ENCODE measurements at regions not wholly inside any gene's neighbourhood (a gene's known extent, or its start where the extent isn't known, plus 50 kb on each side); places are given as distances from the start of the nearest gene placed in this dataset.

GRCh38 chr6:14897831-14898230 lies 348.0 kb upstream of the JARID2 start:
- TF ChIP-seq CTCF (IDR thresholded peaks at IDR 0.05; ENCODE audit: low read depth, low read length, poor library complexity, severe bottlenecking) (no peak), EZH2phosphoT487 (IDR thresholded peaks at IDR 0.05; ENCODE audit: borderline replicate concordance, low read length) (no peak)
